ENCODE measurements at regions not wholly inside any gene's neighbourhood (a gene's known extent, or its start where the extent isn't known, plus 50 kb on each side); places are given as distances from the start of the nearest gene placed in this dataset.

DNA sequence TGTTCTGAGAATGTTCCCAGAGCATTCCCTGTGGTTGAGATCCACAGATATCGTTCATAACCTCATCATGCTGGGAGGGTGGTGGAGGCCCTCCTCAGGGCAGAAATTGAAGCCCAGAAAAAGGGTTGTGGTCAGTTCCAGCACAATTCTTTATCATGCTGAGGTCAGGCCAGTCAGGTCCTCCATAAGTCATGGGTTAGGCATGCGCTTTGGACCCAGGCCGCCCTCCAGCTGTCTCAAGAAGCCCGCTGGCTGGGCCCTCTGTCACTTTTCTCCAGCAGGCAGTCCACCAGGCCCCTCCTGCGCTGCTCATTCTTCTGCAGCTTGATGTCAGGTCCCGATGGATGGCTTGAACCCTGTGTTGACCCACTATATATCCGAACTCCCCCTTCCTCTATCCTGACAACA, 151.1 kb upstream of the NT5C1B start:
- Histone ChIP-seq H3K9me3 (replicated peaks) (no peaks in the 10 kb centered on the region), H3K27me3 (replicated peaks) (no peaks in the 10 kb centered on the region), H3K27ac (no peak overlapping the region), H3K36me3 (no peaks in the 10 kb centered on the region), H3K4me1 (replicated peaks) (no peaks in the 10 kb centered on the region), H3K4me3 (no peak overlapping the region)
- DNase-seq (ENCODE audit: low read depth in 1 of 2, low spot score in 2 of 2), result no peak

DNA sequence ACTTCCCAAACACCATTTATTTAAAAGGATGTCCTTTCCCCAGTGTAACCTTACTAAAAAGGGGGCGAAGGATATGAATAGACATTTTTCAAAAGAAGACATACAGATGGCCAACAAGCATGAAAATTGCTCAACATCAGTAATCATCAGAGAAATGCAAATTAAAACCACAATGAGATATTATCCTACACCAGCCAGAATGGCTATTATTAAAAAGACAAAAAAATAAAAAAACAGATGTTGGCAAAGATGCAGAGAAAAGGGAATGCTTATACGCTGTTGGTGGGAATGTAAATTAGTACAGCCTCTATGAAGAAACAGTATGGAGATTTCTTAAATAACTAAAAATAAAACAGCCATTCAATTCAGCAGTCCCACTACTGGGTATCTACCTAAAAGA, 142.3 kb upstream of the NT5C1B start:
- no peak for DNase-seq (ENCODE audit: low read depth in 1 of 2, low spot score in 2 of 2)
- no peaks in the 10 kb centered on the region for H3K36me3 ChIP-seq
- no peaks in the 10 kb centered on the region for H3K27me3 ChIP-seq (replicated peaks)
- no peaks in the 10 kb centered on the region for H3K9me3 ChIP-seq (replicated peaks)
- H3K4me1 ChIP-seq (replicated peaks), result no peaks in the 10 kb centered on the region
- no peak overlapping the region for H3K4me3 ChIP-seq
- no peak overlapping the region for H3K27ac ChIP-seq

DNA sequence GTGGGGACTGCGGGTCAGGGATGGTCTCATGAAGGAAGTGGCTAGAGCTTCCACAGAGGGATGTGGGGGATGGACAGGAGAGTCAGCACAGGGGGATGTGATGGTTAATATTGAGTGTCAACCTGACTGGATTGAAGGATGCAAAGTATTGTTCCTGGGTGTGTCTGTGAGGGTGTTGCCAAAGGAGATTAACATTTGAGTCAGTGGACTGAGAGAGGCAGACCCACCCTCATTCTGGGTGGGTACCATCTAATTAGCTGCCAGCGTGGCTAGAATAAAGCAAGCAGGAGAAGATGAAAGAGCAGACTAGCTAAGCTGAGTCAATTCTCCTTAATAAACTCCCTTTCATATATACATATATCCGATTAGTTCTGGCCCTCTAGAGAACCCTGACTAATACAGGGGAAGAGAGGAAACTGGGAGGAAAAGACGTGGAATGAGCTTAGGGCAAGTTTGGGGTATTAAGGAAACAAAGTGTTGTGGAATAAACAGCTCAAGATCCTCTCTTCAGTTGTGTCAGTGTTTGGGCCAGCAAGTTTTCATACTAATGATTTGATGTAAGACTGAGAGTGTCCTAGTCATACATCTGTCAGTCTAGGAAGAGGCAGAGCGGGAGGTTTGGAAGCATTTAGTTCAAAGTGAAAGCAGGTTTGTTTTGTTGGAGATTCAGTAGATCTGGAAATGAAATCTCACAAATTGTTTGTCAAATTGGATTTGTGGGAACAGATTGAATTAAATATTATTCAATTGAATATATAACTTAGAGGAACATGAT, 135.2 kb upstream of the NT5C1B start:
- DNase-seq (ENCODE audit: low read depth in 1 of 2, low spot score in 2 of 2), result no peak
- Histone ChIP-seq H3K4me3 (no peak overlapping the region), H3K27ac (no peak overlapping the region), H3K4me1 (replicated peaks) (0 out of 2 replicates have a peak, but pooled peaks cover 6% of the 10 kb centered on the region), H3K36me3 (no peaks in the 10 kb centered on the region), H3K27me3 (replicated peaks) (no peaks in the 10 kb centered on the region), H3K9me3 (replicated peaks) (no peaks in the 10 kb centered on the region)

- H3K4me3 ChIP-seq, result no peak overlapping the region
- DNase-seq (ENCODE audit: low read depth in 1 of 2, low spot score in 2 of 2), result no peak
- 0 out of 2 replicates have a peak, but pooled peaks cover 6% of the 10 kb centered on the region for H3K4me1 ChIP-seq (replicated peaks)
- no peaks in the 10 kb centered on the region for H3K9me3 ChIP-seq (replicated peaks)
- H3K27me3 ChIP-seq (replicated peaks), result no peaks in the 10 kb centered on the region
- H3K27ac ChIP-seq, result no peak overlapping the region
- no peaks in the 10 kb centered on the region for H3K36me3 ChIP-seq
These were observed 133.8 kb upstream of the NT5C1B start for GRCh38 chr2:18723219-18723618.

GRCh38 chr2:18722101-18722500, 132.7 kb upstream of the NT5C1B start:
- Histone ChIP-seq H3K4me3 (no peak overlapping the region), H3K4me1 (replicated peaks) (0 out of 2 replicates have a peak, but pooled peaks cover 6% of the 10 kb centered on the region), H3K9me3 (replicated peaks) (no peaks in the 10 kb centered on the region), H3K27ac (no peak overlapping the region), H3K27me3 (replicated peaks) (no peaks in the 10 kb centered on the region), H3K36me3 (no peaks in the 10 kb centered on the region)
- no peak for DNase-seq (ENCODE audit: low read depth in 1 of 2, low spot score in 2 of 2)

GRCh38 chr2:18721038-18721922, 131.9 kb upstream of the NT5C1B start:
- no peak for DNase-seq (ENCODE audit: low read depth in 1 of 2, low spot score in 2 of 2)
- H3K27me3 ChIP-seq (replicated peaks), result no peaks in the 10 kb centered on the region
- no peaks in the 10 kb centered on the region for H3K9me3 ChIP-seq (replicated peaks)
- H3K36me3 ChIP-seq, result no peaks in the 10 kb centered on the region
- H3K27ac ChIP-seq, result no peak overlapping the region
- no peak overlapping the region for H3K4me3 ChIP-seq
- H3K4me1 ChIP-seq (replicated peaks), result 0 out of 2 replicates have a peak, but pooled peaks cover 6% of the 10 kb centered on the region

GRCh38 chr2:18719978-18720775, 130.8 kb upstream of the NT5C1B start:
- DNase-seq (ENCODE audit: low read depth in 1 of 2, low spot score in 2 of 2), result peak; percentile 48 to 52
- H3K27ac ChIP-seq, result no peak overlapping the region
- no peaks in the 10 kb centered on the region for H3K9me3 ChIP-seq (replicated peaks)
- H3K36me3 ChIP-seq, result no peaks in the 10 kb centered on the region
- 0 out of 2 replicates have a peak, but pooled peaks cover 6% of the 10 kb centered on the region for H3K4me1 ChIP-seq (replicated peaks)
- H3K27me3 ChIP-seq (replicated peaks), result no peaks in the 10 kb centered on the region
- H3K4me3 ChIP-seq, result no peak overlapping the region

DNA sequence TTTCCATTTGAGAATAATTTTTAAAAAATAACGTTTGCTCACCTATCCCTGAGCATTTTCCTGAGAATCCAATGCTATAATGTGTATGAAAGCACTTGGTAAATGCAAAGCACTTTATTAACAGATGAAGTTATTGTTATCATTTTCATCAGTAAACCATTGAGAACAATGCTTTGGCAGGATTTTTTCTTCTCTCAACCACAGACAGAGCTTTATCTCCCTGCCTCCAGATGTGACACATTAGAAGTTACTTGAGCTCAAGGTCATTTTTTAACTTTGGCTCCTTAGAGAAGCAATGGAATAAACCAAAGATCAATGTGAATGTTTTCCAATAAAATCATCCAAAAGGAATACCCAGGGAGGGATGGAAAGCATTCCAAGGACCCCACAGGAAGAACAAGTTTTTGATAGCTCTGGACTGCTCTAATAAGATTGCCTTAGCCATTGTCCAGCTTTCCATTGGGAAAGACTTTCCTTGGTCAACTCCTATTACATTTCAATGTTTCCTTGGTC, 118.9 kb upstream of the NT5C1B start:
- no peak for DNase-seq (ENCODE audit: low read depth in 1 of 2, low spot score in 2 of 2)
- Histone ChIP-seq H3K36me3 (no peaks in the 10 kb centered on the region), H3K27ac (no peak overlapping the region), H3K4me3 (no peak overlapping the region), H3K4me1 (replicated peaks) (no peaks in the 10 kb centered on the region), H3K27me3 (replicated peaks) (no peaks in the 10 kb centered on the region), H3K9me3 (replicated peaks) (no peaks in the 10 kb centered on the region; the same call in 1 of the 2 replicates)

DNA sequence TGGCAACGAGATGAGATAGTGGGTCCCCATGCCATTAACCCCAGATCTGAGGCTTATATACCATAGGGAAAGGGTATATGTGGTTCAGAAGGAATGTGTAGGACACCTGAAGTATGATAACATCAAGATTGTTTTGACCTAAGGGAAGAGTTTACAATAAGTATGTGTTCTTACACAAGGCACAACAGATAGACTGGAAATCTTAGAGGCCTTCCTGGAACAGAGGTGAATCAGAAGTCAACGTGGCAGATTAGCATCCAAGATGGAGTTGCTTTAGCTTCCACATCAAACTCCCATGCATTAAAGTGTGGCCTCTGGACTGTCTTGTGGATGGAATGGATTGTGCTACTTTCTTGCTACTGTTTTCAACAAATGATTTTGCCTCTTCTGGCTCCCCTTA, 116.6 kb upstream of the NT5C1B start:
- no peaks in the 10 kb centered on the region for H3K4me1 ChIP-seq (replicated peaks)
- H3K4me3 ChIP-seq, result no peak overlapping the region
- H3K9me3 ChIP-seq (replicated peaks), result no peaks in the 10 kb centered on the region
- DNase-seq (ENCODE audit: low read depth in 1 of 2, low spot score in 2 of 2), result no peak
- H3K36me3 ChIP-seq, result no peaks in the 10 kb centered on the region
- H3K27me3 ChIP-seq (replicated peaks), result no peaks in the 10 kb centered on the region
- H3K27ac ChIP-seq, result no peak overlapping the region

- no peaks in the 10 kb centered on the region for H3K27me3 ChIP-seq (replicated peaks)
- no peak for DNase-seq (ENCODE audit: low read depth in 1 of 2, low spot score in 2 of 2)
- H3K9me3 ChIP-seq (replicated peaks), result no peaks in the 10 kb centered on the region
- no peaks in the 10 kb centered on the region for H3K36me3 ChIP-seq
- H3K27ac ChIP-seq, result no peak overlapping the region
- H3K4me1 ChIP-seq (replicated peaks), result no peaks in the 10 kb centered on the region
- H3K4me3 ChIP-seq, result no peak overlapping the region
These were observed 114.9 kb upstream of the NT5C1B start for GRCh38 chr2:18704276-18704675.

DNA sequence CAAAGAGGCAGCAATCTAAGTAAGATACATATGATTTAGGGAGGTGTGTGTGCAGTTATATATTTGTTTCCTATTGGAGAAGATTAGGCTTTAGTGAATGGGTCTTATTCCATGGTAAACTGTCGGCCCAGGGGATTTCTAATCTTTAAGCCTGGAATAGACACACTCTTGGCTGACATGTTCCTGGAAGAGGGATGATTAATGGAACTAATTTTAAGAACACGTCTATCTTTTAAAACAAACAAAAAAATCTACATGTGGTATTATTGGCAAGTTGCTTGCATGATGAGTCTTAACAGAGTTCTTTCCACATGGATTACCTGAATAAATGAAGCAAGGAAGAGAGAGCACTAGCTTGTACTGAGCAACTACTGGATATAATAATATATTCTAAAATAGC, 114.2 kb upstream of the NT5C1B start:
- no peaks in the 10 kb centered on the region for H3K36me3 ChIP-seq
- no peaks in the 10 kb centered on the region for H3K9me3 ChIP-seq (replicated peaks)
- H3K4me3 ChIP-seq, result no peak overlapping the region
- no peak overlapping the region for H3K27ac ChIP-seq
- no peaks in the 10 kb centered on the region for H3K4me1 ChIP-seq (replicated peaks)
- no peaks in the 10 kb centered on the region for H3K27me3 ChIP-seq (replicated peaks)
- no peak for DNase-seq (ENCODE audit: low read depth in 1 of 2, low spot score in 2 of 2)

GRCh38 chr2:18701981-18702380, 112.6 kb upstream of the NT5C1B start:
- Histone ChIP-seq H3K27ac (no peak overlapping the region), H3K36me3 (no peaks in the 10 kb centered on the region), H3K4me3 (no peak overlapping the region), H3K27me3 (replicated peaks) (no peaks in the 10 kb centered on the region), H3K4me1 (replicated peaks) (no peaks in the 10 kb centered on the region), H3K9me3 (replicated peaks) (no peaks in the 10 kb centered on the region)
- DNase-seq (ENCODE audit: low read depth in 1 of 2, low spot score in 2 of 2), result no peak

- no peaks in the 10 kb centered on the region for H3K27me3 ChIP-seq (replicated peaks)
- H3K9me3 ChIP-seq (replicated peaks), result no peaks in the 10 kb centered on the region
- no peak overlapping the region for H3K4me3 ChIP-seq
- no peaks in the 10 kb centered on the region for H3K36me3 ChIP-seq
- H3K4me1 ChIP-seq (replicated peaks), result no peaks in the 10 kb centered on the region
- DNase-seq (ENCODE audit: low read depth in 1 of 2, low spot score in 2 of 2), result no peak
- H3K27ac ChIP-seq, result no peak overlapping the region
These were observed 112.2 kb upstream of the NT5C1B start for GRCh38 chr2:18701546-18701945.
